WTC11 (cell line): ENCODE measurements at regions not wholly inside any gene's neighbourhood (a gene's known extent, or its start where the extent isn't known, plus 50 kb on each side); places are given as distances from the start of the nearest gene placed in this dataset.

ENCODE experiments used
- CTCF ChIP-seq: fragments of 200-600 bp; IDR thresholded peaks from 2 replicates; pipeline ENCODE4 v1.8.0; 2022; ENCODE audit warnings: antibody characterized with exemption
- JUN ChIP-seq: sonication (generic); formaldehyde crosslinking; IDR thresholded peaks from 2 replicates; pipeline ENCODE4 v1.8.0; 2023; ENCODE audit warnings: mild to moderate bottlenecking, missing genetic modification reagents
- NR2C2 ChIP-seq: sonication (generic); formaldehyde crosslinking; IDR thresholded peaks from 2 replicates; pipeline ENCODE4 v1.8.0; 2022; ENCODE audit warnings: mild to moderate bottlenecking, missing genetic modification reagents
- ZBTB21 ChIP-seq: sonication (generic); formaldehyde crosslinking; IDR thresholded peaks from 2 replicates; pipeline ENCODE4 v1.8.1; 2023; ENCODE audit warnings: mild to moderate bottlenecking, missing genetic modification reagents, borderline replicate concordance
- ZNF263 ChIP-seq: sonication (generic); formaldehyde crosslinking; IDR thresholded peaks from 2 replicates; pipeline ENCODE4 v1.8.1; 2022; ENCODE audit warnings: low read depth, mild to moderate bottlenecking, moderate library complexity, missing genetic modification reagents

GRCh38 chr1:4336507-4336906, 317.9 kb upstream of the AJAP1 start:
- no peak for TF ChIP-seq CTCF
- TF ChIP-seq ZBTB21 (CRISPR knock-in tag), result no peak
- no peak for TF ChIP-seq NR2C2 (CRISPR knock-in tag)
- TF ChIP-seq ZNF263 (CRISPR knock-in tag), result no peak
- TF ChIP-seq JUN, result no peak
